LNCaP clone FGC (cell line): ENCODE measurements at regions not wholly inside any gene's neighbourhood (a gene's known extent, or its start where the extent isn't known, plus 50 kb on each side); places are given as distances from the start of the nearest gene placed in this dataset.

Experiments used
- DNase-seq: peaks from one replicate; pipeline ENCODE4 v3.0.0-alpha.2; 2011; ENCODE audit warnings: low read depth
- H3K4me3 ChIP-seq: 2 replicates; pipeline ENCODE4 v1.5.1; 2011; ENCODE audit warnings: mild to moderate bottlenecking, low read depth, low read length, control low read depth
- CTCF ChIP-seq: IDR thresholded peaks from 2 replicates; pipeline ENCODE4 v1.5.1; 2012; ENCODE audit warnings: mild to moderate bottlenecking; ENCODE audit not compliant: control insufficient read depth, insufficient read depth; ENCODE audit errors: extremely low read depth

GRCh38 chr1:166221316-166221715 lies 54.5 kb upstream of the FAM78B start:
- H3K4me3 ChIP-seq, result no peak overlapping the region
- DNase-seq, result no peak
- TF ChIP-seq CTCF, result no peak

- no peak for TF ChIP-seq CTCF
- H3K4me3 ChIP-seq, result no peak overlapping the region
- DNase-seq, result no peak
Observed at GRCh38 chr1:166233750-166234366, 67.1 kb upstream of the FAM78B start.

- DNase-seq, result no peak
- no peak for TF ChIP-seq CTCF
- H3K4me3 ChIP-seq, result no peak overlapping the region
Observed at GRCh38 chr1:166235728-166236127, 68.9 kb upstream of the FAM78B start.

GRCh38 chr1:166237675-166238074 lies 70.9 kb upstream of the FAM78B start:
- no peak for TF ChIP-seq CTCF
- H3K4me3 ChIP-seq, result no peak overlapping the region
- DNase-seq, result no peak

- no peak overlapping the region for H3K4me3 ChIP-seq
- no peak for DNase-seq
- TF ChIP-seq CTCF, result no peak
Observed at GRCh38 chr1:166253076-166253779, 86.4 kb upstream of the FAM78B start.

- no peak for TF ChIP-seq CTCF
- H3K4me3 ChIP-seq, result no peak overlapping the region
- no peak for DNase-seq
Observed at GRCh38 chr1:166258017-166258416, 91.2 kb upstream of the FAM78B start.

- no peak for TF ChIP-seq CTCF
- no peak overlapping the region for H3K4me3 ChIP-seq
- DNase-seq, result no peak
Observed at GRCh38 chr1:166261511-166261910, 94.7 kb upstream of the FAM78B start.
